ENCODE measurements at regions not wholly inside any gene's neighbourhood (a gene's known extent, or its start where the extent isn't known, plus 50 kb on each side); places are given as distances from the start of the nearest gene placed in this dataset.
A peak's percentile ranks its signal among the peaks of the same experiment; 100 is the strongest.

DNA sequence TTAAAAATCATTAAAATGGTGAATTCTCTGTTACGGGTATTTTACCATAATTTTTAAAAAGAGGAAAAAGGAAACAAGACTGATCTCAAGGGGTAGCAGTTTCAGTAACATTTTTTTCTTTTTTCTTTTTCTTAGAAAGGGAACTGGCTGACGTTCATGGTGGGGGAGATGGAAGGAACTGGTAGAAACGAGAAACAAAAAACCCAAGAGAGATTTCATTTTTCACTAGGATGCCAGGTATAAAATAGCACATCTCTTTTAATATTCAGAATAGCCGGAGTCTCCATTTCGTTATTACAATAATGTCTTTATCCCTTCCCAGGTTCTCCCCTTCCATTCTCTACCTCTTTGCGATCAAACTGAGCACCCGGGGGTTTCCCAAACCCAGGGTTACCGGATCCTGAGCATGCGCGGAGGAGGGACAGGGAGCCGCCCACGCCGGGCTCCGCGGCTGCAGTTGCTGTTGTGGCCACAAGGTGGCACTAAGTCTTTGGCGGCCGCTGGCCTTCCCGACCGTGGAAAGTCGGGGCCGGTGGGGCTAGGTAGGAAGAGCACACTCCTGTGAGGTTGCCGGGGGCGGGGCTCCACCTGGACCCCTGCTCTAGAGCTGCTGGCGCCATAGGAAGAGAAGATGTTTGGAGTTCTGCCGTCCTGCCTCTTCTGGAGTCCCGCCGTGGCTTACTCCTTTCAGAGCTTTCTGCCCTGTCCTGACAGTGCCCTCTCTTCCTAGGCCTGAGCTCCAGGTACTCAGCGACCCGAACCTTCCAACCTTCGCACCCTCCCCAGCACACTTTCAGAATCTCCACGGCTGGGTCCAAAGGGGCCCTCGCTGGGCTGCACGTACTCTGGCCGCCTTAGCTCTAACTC, 146.8 kb downstream of the SH3BGRL2 start:
- DNase-seq (peak; percentile 85), ATAC-seq (ENCODE audit: low read depth) (peak; percentile 89)
- peak overlapping the region; percentile 28 for H3K27ac Mint-ChIP-seq
- no peaks in the 10 kb centered on the region for H3K27me3 Mint-ChIP-seq
- POLR2A ChIA-PET: no interaction called here
- H3K9me3 Mint-ChIP-seq: no peaks in the 10 kb centered on the region
- peaks cover 9% of the 10 kb centered on the region for H3K4me1 Mint-ChIP-seq
- no peaks in the 10 kb centered on the region for H3K36me3 Mint-ChIP-seq
- H3K4me3 Mint-ChIP-seq: peak overlapping the region; percentile 80

DNA sequence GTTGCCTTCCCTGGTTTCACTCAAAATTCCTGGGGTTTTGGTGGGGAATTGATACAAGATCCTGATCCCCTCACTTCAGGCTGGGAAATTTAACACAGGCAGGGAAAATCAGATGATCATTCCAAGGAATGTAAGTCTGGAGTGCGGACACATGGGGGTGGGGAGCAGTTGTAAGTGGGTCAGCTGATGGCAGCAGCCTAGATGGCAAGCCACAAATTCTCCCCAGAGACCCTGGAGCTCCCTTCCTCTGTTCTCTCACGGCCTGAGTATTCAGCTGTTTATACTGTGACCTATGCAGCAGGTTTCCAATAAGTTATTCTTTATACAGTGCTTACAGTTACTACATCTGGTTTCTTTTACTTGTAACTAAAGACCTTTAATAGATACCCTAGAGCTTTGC, 144.9 kb downstream of the SH3BGRL2 start:
- ATAC-seq (ENCODE audit: low read depth) (no peak), DNase-seq (no peak)
- no peaks in the 10 kb centered on the region for H3K9me3 Mint-ChIP-seq
- H3K27ac Mint-ChIP-seq: no peak overlapping the region
- peaks cover 6% of the 10 kb centered on the region for H3K4me1 Mint-ChIP-seq
- H3K36me3 Mint-ChIP-seq: no peaks in the 10 kb centered on the region
- POLR2A ChIA-PET: no interaction called here
- H3K27me3 Mint-ChIP-seq: no peaks in the 10 kb centered on the region
- H3K4me3 Mint-ChIP-seq: no peak overlapping the region

DNA sequence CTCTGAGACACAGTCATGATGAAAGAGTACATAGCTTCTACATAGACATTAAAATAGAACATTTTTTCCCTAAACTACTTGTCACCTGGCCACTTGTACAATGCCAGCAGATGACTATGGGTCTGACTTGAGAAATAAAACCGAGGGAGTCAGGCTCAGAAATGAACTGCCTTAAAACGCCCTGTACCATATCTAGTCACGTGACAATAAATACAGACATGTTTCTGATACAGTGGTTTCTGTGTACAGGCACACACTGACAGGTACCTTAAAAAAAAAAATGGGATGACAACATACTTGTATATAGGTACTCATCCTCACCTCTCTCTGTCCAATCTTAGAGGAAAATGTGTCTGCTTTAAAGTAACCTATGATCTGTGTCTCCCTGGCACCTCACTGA, 144.1 kb downstream of the SH3BGRL2 start:
- H3K27me3 Mint-ChIP-seq: no peaks in the 10 kb centered on the region
- DNase-seq: no peak
- H3K36me3 Mint-ChIP-seq: no peaks in the 10 kb centered on the region
- H3K4me1 Mint-ChIP-seq: peaks cover 6% of the 10 kb centered on the region
- H3K9me3 Mint-ChIP-seq: peaks cover 1% of the 10 kb centered on the region
- ATAC-seq (ENCODE audit: low read depth): no peak
- POLR2A ChIA-PET: no interaction called here
- H3K4me3 Mint-ChIP-seq: no peak overlapping the region
- H3K27ac Mint-ChIP-seq: no peak overlapping the region

DNA sequence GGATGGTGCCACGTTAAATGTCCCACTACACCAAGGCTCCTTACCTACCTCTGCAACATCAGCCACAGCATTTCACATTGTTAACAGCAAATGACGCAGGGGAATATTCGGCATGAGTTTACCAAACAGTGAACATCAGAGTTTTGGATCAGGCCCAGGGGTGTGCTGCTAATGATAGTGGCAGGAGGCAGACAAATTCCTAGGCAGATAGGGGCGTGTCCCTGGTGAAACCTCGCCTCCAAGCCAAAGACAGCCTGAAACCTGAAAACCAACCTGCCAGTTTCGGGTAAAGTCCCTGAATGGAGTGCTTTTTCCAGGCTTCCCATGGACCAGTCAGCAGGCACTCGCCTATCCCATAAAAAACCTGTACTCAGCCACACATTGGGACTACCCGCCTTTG, 133.6 kb downstream of the SH3BGRL2 start:
- ATAC-seq (ENCODE audit: low read depth): no peak
- Mint-ChIP-seq H3K4me1 (no peaks in the 10 kb centered on the region), H3K36me3 (no peaks in the 10 kb centered on the region), H3K27me3 (peaks cover 7% of the 10 kb centered on the region), H3K9me3 (peaks cover 6% of the 10 kb centered on the region), H3K4me3 (no peak overlapping the region), H3K27ac (no peak overlapping the region)
- POLR2A ChIA-PET: no interaction called here
- DNase-seq: no peak

DNA sequence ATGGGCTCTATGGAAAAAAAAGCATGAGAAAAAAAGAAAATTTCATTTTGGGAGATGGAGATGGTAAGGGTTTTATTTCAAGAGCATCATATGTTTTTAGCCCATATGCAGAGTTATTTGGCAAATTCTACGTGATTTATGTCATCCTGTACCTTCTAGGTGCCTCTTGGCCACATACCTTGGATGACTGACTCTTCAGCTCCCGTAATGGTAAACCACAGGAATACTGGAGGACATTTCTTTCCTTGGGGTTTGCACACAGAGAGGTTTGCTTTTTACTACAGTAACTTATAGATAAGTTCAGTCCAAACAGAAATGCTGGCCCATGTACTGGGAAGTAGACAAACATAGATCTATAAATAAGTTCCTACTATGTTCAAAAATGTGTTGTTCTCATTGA, 132.2 kb downstream of the SH3BGRL2 start:
- Mint-ChIP-seq H3K9me3 (peaks cover 3% of the 10 kb centered on the region), H3K27ac (no peak overlapping the region), H3K27me3 (peaks cover 13% of the 10 kb centered on the region), H3K4me3 (no peak overlapping the region), H3K36me3 (no peaks in the 10 kb centered on the region), H3K4me1 (no peaks in the 10 kb centered on the region)
- DNase-seq (no peak), ATAC-seq (ENCODE audit: low read depth) (no peak)
- POLR2A ChIA-PET: no interaction called here

DNA sequence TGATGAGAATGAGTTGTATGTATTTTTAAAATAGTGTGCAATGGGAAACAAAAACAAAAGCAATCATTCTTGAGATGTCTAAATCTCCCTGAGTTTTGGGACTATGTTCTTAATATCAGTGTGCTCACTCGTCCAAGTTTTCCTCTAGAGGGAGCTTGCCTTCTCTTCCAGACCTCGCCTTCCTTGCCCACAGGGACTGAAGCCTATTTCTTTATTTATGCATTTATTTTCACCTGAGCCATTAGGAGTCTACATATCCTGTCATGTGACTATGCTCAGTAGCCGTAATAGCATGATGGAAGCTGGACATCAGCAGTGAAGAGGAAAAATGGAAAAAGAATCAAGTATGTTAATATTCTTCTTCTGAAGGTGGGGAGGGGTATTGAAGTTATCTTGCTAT, 131.2 kb downstream of the SH3BGRL2 start:
- H3K4me1 Mint-ChIP-seq: no peaks in the 10 kb centered on the region
- H3K27me3 Mint-ChIP-seq: peaks cover 13% of the 10 kb centered on the region
- POLR2A ChIA-PET: no interaction called here
- peaks cover 1% of the 10 kb centered on the region for H3K9me3 Mint-ChIP-seq
- no peak overlapping the region for H3K27ac Mint-ChIP-seq
- no peak for DNase-seq
- no peak for ATAC-seq (ENCODE audit: low read depth)
- no peaks in the 10 kb centered on the region for H3K36me3 Mint-ChIP-seq
- no peak overlapping the region for H3K4me3 Mint-ChIP-seq

DNA sequence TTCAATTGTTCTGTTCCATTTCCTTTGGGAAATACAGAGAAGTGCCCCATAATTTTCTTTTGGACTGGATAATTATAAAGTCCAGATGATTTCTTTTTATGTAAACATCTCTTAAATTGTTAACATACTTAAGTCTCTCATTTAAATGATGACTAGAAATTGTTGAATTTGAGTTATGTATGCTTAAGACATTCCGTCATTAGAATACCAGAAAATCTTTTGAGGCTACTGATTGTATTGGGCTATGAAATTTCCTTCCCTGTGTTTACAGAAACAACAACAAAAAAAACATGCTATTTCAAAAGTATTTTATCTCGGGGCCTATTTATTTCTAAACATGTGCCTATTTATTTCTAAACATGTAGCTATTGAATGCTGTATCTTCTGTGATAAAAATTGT, 125.4 kb downstream of the SH3BGRL2 start:
- Mint-ChIP-seq H3K9me3 (no peaks in the 10 kb centered on the region), H3K27ac (no peak overlapping the region), H3K4me1 (no peaks in the 10 kb centered on the region), H3K36me3 (no peaks in the 10 kb centered on the region), H3K27me3 (peaks cover 31% of the 10 kb centered on the region), H3K4me3 (no peak overlapping the region)
- ATAC-seq (ENCODE audit: low read depth) (no peak), DNase-seq (no peak)
- POLR2A ChIA-PET: no interaction called here

DNA sequence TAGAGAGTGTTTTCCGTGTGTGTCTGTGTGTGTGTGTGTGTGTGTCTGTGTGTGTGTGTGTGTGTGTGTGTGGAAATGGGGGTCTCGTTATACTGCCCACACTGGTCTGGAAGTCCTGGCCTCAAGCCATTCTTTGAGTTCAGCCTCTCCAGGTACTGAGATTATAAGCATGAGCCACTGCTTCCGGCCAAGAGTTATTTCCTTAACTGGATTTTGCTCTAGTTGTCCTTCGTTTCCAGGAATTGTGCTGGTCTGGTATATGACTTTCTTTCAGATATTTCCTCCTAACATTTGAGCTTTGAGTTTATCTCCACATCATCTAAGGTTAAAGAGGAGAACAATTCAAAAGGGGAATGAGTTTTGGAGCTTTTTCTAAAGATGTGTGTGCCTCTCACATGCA, 124.8 kb downstream of the SH3BGRL2 start:
- Mint-ChIP-seq H3K4me3 (no peak overlapping the region), H3K4me1 (no peaks in the 10 kb centered on the region), H3K27me3 (peaks cover 32% of the 10 kb centered on the region), H3K9me3 (no peaks in the 10 kb centered on the region), H3K36me3 (no peaks in the 10 kb centered on the region), H3K27ac (no peak overlapping the region)
- DNase-seq (no peak), ATAC-seq (ENCODE audit: low read depth) (no peak)
- POLR2A ChIA-PET: no interaction called here
